HG02840 (cell line): ENCODE measurements at regions not wholly inside any gene's neighbourhood (a gene's known extent, or its start where the extent isn't known, plus 50 kb on each side); places are given as distances from the start of the nearest gene placed in this dataset.
"Not testable (repeated sequence)": the region's sequence is repeated elsewhere in the genome, so short reads cannot be mapped to it uniquely, and the experiment has no call there.

ENCODE experiments used
- ATAC-seq: cut with Tn5 transposase; IDR thresholded peaks from one replicate; pipeline ENCODE4 v1.9.1; 2021; ENCODE audit warnings: mild to moderate bottlenecking, moderate library complexity, moderate number of reproducible peaks; ENCODE audit not compliant: unreplicated experiment, low FRiP score

DNA sequence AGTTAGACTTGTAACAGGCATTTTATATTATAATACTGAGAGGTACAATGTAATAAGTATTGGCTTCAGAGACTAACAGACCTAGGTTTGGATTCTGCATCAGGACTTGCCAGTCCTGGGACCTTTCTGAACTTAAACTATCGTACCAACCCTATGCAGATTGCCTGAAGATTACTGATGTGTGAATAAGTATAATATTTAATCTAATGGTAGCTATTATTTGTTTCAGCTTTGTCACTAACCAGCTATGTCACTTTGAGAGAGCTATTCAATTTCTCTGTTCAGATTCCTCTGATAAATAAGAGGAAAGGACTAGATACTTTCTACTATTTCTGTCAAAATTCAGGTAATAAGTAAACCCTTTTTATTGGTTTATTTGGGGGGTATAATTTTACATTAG lies 184.4 kb upstream of the NECTIN3 start:
- no peak for ATAC-seq

- not testable (repeated sequence) for ATAC-seq
Measured at GRCh38 chr3:110888625-110889375, 182.8 kb upstream of the NECTIN3 start.

DNA sequence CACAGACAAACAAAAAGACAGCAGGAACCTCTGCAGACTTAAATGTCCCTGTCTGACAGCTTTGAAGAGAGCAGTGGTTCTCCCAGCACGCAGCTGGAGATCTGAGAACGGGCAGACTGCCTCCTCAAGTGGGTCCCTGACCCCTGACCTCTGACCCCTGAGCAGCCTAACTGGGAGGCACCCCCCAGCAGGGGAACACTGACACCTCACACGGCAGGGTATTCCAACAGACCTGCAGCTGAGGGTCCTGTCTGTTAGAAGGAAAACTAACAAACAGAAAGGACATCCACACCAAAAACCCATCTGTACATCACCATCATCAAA lies 182.3 kb upstream of the NECTIN3 start:
- ATAC-seq = not testable (repeated sequence)

DNA sequence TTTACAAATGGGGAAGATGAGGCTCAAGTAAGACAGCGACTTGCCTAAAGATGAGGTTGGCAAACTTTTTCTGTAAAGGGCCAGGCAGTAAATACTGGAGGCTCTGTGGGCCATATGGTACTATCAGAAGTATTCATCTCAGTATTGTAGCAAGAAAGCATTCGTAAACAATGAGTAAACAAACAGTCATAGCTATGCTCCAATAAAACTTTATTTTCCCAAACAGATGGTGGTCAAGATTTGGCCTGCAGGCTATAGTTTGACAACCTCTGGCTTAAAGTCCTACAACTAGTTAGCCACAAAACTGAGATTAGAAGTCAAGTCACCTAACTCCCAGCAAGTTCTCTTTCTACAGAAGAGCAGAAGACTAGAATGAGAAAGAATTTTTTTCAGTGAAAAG lies 177.0 kb upstream of the NECTIN3 start:
- ATAC-seq = no peak

GRCh38 chr3:110895054-110895453 lies 176.6 kb upstream of the NECTIN3 start:
- ATAC-seq = no peak

DNA sequence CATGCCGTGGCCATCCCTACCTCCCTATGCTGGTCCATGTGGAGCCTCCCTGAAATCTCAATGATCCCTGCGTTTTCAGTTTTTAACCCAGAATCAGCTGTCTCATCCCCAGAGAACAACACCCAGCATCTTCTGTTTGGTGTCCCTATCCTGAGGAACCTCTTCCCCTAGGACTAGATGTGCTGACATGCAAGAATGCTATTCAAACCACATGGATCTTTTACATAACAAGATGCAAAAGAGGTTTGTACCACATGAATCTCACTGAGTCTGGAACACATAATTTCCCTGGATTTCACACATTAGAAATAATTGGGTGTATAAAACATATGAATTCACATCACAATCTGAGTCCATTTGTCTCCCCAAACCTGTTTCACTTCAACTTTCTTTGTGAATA lies 174.6 kb upstream of the NECTIN3 start:
- ATAC-seq = no peak

GRCh38 chr3:110900576-110900975 lies 171.0 kb upstream of the NECTIN3 start:
- no peak for ATAC-seq

- ATAC-seq = no peak
Measured at GRCh38 chr3:110901536-110901935, 170.1 kb upstream of the NECTIN3 start.

GRCh38 chr3:110902453-110903085 lies 169.0 kb upstream of the NECTIN3 start:
- no peak for ATAC-seq

GRCh38 chr3:110903771-110904519 lies 167.7 kb upstream of the NECTIN3 start:
- no peak for ATAC-seq

DNA sequence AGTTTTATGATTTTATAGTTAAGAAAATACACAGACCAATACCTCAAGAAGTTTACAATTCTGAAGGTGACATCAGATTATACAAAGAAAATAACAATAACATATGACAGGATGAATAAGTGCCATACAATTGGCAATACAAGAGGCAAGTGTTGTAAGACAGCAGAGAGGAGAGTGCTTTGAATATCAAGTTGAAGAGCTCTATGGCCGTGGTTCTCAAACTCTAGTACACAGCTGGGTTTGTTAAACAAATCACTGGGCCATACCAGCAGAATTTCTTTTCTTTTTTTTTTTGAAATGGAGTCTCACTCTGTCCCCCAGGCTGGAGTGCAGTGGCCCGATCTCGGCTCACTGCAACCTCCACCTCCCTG lies 167.1 kb upstream of the NECTIN3 start:
- ATAC-seq = no peak

DNA sequence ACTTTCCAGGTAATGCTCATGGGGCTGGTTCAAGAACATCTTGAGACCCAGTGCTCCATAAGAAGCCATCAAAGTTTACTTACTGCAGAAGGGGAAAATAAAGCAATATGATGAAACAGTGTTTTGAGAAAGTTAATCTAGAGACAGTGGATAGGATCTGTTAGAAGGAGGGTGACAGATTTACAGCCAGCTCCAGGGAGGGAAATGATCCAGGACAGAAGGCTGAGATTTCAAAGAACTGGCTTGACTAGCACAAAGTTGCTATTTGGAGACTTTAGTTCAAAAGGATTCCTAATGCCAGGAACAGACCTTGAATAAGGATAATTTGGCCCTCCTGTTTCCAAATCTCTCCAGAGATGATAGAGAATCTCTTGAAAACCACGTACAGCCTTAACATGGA lies 166.5 kb upstream of the NECTIN3 start:
- ATAC-seq = no peak

GRCh38 chr3:110909839-110910238 lies 161.8 kb upstream of the NECTIN3 start:
- ATAC-seq = no peak

GRCh38 chr3:110910346-110910955 lies 161.2 kb upstream of the NECTIN3 start:
- no peak for ATAC-seq

DNA sequence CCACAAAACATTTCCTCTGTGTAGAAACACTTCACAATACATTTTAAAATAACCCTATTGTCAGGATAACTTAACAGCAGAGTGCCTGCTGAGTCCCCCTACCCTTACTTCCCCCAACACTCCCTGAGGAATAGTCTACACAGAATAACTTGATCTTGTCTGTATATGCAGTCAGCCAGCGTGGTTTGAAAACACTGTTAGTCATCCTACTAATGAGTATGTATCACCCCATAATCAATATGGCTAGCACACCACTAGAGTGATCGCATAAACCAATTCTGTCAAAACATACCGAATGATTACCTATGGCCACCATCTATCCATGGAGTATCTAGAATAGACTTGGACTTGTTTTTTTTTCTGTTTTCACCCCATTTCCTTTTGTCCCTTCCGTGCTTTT lies 152.7 kb upstream of the NECTIN3 start:
- no peak for ATAC-seq

DNA sequence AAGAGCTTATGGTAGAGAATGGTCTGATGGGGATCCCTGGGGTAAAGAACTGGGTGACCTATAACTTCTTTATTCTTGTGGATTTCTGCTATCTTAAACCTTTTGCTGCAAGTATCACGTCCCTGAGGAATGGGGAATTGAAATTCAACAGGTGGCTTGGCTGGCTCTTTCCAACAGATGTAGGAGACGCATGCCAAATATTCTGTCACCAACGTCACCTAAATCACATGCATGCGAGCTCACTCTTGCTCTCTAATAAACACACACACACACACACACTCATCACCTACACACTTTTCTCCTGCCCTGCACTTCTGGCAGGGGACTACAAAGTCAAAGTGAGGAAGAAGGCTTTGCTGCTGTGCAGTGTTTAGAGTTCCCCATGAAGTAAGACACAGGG lies 145.8 kb upstream of the NECTIN3 start:
- ATAC-seq = no peak

DNA sequence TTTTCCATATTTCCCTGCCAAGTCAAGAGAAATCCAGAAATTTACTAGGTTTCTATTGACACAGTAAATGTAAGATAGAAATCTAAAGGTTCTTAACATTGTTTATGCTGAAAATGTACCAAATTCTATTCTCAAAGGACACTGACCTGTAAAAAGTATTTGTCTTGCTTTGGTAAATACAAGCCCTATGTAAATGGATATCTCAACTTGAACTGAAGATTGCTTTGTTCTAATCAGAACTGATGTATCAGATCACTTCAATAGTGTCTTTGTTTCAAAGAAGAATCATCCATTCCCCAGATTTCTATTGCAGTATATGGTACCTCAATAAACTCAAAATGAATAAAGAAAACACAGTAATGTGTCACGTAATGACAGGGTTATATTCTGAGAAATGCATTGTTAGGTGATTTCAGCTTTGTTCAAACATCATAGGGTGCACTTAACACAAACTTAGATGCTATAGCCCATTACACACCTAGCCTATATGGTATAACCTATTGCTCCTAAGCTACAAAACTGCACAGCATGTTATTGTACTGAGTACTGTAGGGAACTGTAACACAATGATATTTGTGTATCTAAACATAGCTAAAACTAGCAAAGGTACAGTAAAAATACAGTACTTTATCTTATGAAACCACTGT lies 143.5 kb upstream of the NECTIN3 start:
- no peak for ATAC-seq

DNA sequence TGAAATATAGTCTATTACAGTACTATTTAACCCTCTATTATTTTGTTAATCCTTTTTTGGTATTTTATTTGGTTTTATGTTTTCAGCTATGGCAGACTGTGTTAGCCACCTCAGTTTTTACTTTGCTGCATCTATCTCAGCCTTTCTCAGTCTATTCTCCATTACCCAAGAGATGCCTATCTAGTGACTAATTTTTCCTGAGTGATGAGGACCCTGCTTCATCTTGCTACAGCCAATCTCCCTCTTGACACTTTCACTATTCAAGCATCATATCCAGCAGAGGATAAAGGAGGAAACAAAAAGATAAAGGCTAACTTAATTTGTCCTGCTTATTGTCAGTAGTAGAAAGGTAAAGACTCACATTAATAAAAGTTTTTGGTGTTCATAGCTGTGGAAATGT lies 141.8 kb upstream of the NECTIN3 start:
- no peak for ATAC-seq

DNA sequence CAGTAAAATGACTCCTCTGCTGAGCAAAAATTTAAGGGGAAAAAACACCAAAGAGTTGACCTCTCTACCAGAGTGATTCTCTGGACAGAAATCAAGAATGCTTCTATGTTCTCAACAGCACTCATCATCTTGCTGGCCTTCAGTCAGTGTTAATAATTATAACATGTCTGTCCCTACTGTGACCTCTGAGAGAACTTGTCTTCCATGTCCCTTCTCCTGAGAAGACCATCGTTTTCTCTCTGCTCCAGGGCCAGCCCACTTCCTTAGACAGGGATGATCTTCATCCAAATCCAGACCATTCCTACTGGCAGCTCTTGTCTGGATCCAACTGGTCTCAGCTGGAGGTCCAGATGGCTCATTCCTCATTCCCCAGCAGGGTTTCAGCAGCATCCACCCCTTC lies 139.0 kb upstream of the NECTIN3 start:
- no peak for ATAC-seq

GRCh38 chr3:110933821-110934426 lies 137.7 kb upstream of the NECTIN3 start:
- no peak for ATAC-seq
